Middle frontal gyrus (tissue), 1 donor: ENCODE measurements at regions not wholly inside any gene's neighbourhood (a gene's known extent, or its start where the extent isn't known, plus 50 kb on each side); places are given as distances from the start of the nearest gene placed in this dataset.
"Not testable (repeated sequence)": the region's sequence is repeated elsewhere in the genome, so short reads cannot be mapped to it uniquely, and the experiment has no call there.

Source experiments
- DNase-seq: peaks from one replicate; pipeline ENCODE4 v3.0.0-alpha.2; 2015; ENCODE audit warnings: low spot score; ENCODE audit errors: extremely low spot score

- DNase-seq, result no peak
Observed at GRCh38 chr17:72361892-72362291, 241.1 kb downstream of the SOX9 start.

GRCh38 chr17:72362376-72363088, 241.7 kb downstream of the SOX9 start:
- no peak for DNase-seq

DNA sequence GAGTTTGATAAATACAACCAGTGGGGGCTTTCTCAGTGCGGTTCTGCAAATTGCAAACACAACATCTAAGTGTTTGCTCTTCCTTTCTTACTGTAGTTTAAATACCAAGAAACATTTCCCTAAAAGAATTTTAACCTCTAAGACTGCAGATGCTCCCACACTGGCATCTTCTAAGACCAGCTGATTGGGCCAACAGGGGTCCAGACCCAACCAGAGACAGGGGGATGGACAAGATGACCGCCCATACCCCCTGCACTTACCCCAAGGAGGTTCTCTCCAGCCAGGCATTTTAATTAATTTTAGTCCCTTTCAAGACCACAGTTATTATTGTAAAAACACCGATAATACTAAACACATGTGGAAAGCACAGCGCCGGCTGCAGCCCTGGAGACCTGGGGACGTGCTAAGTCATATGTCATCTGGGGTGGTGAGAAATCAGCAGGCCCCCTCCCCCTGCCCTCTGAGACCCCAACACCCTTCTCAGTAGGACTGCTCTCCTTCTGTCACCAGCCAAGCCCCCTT, 242.3 kb downstream of the SOX9 start:
- no peak for DNase-seq

- no peak for DNase-seq
Observed at GRCh38 chr17:72365857-72366414, 245.1 kb downstream of the SOX9 start.

DNA sequence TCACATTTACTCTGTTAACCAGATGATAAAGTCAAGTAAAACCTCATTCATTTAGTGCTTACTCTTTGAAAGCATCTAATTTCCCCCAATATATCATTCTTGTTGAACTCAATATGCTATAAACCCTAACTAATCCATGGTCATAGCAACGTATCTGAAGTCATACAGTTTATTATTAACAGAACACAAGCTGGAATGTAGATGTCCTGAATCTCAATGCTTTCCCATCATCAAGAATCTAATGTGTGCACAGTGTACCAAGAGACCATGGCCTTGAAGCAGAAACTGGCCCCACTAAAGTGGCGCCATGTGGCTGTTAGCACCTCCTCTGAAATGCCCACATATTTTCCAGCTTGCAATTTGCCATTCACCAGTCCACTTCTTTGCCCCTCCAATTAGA, 245.8 kb downstream of the SOX9 start:
- no peak for DNase-seq

GRCh38 chr17:72368191-72368590, 247.4 kb downstream of the SOX9 start:
- no peak for DNase-seq

- no peak for DNase-seq
Observed at GRCh38 chr17:72369366-72369765, 248.5 kb downstream of the SOX9 start.

DNA sequence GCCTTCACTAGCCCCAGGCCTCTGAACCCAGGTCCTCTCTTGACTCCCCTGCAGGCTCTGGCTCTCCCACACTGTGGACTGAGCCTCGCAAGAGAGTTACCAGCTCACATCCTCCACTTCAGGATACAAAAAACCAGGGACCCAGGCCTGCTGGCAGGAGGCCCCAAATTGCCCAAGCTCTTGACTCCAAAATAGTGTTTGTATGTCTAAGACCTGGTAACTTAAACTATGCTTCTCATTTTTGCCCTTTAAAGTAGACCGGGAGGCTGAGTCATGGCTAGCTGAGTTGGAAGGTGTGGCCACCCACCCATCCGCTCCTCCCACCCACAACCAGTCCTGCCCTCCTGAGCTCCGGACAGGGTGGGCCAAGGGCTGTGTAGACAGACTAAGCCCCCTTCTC, 250.0 kb downstream of the SOX9 start:
- DNase-seq, result no peak

DNA sequence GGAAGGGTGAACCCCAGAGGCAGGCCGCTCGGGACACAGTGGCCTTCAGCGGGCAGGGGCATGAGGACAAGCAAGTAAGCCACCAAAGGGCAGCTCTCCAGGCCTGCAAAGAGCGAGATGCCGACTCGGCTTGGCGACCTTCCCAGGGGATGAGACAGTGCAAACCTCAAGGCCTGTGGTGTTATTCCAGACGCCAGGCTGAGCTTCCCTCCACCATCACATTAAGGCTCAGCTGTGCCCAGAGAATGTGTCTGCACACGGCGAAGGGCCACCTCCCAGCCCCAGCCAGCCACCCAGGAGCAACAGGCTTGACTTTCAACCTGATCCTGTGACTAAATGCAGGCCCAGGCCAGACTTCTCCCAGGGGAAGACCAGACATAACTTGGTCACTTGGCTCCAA, 251.4 kb downstream of the SOX9 start:
- no peak for DNase-seq

- no peak for DNase-seq
Observed at GRCh38 chr17:72373910-72374741, 253.3 kb downstream of the SOX9 start.

- DNase-seq, result no peak
Observed at GRCh38 chr17:72376526-72377345, 255.9 kb downstream of the SOX9 start.

- DNase-seq, result no peak
Observed at GRCh38 chr17:72378414-72379390, 257.9 kb downstream of the SOX9 start.

- DNase-seq, result no peak
Observed at GRCh38 chr17:72379516-72379915, 258.7 kb downstream of the SOX9 start.

DNA sequence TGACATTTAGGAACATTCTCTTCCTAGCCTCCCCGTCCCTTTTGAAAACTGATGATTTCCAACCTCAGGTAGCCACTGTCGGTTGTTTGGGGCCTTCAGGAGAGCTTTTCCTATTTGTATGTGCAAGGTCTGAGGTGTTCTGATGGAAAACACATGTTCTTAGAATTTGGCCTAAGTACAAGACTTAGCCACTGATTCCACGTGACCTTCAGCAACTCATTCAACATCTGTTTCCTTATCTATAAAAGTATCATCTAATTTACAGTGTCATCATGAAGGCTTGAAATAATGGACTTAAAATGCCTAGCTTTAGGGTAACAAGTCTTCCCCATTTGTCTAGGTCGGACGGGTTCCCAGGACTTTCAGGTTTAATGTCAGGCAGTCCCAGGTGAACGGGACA, 259.3 kb downstream of the SOX9 start:
- DNase-seq, result no peak

- DNase-seq, result no peak
Observed at GRCh38 chr17:72380737-72381136, 259.9 kb downstream of the SOX9 start.

DNA sequence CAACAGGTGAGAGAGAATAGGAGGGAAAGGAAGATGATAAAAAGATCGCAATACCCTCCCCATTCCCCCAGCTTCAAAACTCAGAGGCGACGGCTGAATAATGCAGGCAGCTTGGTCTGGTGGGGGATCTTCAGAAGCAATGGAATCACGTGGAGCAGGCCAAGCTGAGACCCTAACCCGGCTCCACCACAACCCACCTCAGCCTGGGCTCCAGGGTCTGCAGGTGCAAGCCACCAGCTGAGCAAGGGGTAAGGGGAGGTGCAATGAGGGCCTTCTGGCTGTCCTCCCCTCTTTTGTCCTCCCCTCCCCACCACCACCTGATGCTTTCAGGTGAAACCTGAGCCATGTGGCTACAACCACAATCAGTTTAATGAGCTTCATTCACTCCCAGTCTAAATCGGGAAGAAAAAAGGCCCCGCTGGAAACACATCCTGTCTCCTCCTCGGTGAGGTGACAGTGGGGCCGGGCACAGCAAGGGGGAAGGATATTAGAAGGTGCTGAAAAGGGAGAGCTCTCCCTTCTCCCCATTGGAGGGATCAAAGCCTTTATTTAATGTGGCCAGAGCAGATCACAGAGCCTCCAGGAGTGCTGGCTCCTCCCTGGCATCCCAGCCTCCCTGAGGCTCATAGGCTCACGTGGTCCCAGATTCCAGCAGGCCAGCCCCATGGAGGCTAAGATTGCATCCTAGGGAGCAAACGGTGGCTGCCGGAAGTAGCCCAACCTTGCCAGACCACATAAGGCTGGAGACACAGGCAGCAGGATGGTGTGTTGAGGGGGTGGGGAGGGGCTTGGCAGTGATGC, 261.0 kb downstream of the SOX9 start:
- DNase-seq, result no peak

DNA sequence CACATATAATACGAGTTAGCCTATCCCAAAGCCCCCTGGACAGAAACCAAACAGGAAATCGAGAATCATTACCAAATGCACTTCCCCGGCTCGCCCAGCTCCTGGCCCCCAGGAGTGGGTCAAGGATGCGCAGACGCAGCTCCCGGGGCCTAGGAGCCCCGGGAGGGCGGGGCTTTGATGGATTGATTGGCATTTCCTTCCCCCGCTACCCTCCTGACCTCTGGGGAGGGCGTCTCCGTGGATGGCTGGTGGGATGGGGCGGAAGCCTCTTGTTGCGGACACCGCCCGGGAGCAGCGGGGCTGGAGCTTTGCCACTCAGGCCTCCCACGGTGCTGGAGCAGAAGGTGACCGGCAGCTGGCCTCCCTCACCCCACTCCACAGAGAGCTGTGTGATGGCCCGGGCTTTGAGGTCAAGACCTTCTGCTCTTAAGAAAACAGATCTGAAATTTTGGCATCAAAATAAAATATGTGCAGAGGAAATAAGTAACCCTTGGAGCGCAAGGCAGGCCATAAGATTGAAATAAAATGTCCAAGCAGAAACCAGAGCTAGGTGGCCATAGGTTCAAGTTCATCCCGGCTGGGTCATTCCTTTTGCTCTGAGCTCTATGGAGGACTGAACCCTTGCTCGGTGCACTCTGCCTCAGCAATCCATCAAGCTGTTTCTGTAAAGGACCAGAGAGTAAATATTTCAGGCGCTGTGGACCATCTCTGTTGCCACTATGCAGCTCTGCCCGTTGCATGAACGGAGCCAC, 262.3 kb downstream of the SOX9 start:
- DNase-seq, result no peak

DNA sequence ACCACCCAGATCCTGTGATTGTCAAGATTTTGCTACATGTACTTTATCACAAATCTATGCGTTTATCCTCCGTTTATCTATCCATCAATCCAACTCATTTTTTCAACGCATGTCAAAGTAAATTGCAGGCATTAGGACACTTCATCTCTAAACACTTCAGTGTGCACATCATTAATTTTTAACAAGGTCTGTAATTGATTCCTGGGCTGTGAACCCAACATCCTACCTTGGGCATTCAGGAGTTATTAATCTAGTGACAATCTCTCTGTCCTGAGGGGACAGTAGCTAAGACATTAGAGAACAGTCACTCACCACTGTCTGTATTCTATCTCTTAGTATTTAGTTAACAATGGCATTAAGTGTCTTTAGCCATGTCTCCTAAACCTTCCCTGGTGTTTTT, 264.7 kb downstream of the SOX9 start:
- no peak for DNase-seq

GRCh38 chr17:72386173-72386572, 265.4 kb downstream of the SOX9 start:
- not testable (repeated sequence) for DNase-seq
